Gastrocnemius medialis (tissue), 4 donors: ENCODE measurements at regions not wholly inside any gene's neighbourhood (a gene's known extent, or its start where the extent isn't known, plus 50 kb on each side); places are given as distances from the start of the nearest gene placed in this dataset.

Experiments
- CTCF ChIP-seq, 5 experiments: fragments of 450-650 bp in 3 of 5; fragments of 200-600 bp in 2 of 5; sonication (generic) in 2 of 5; IDR thresholded peaks in 4 of 5; conservative IDR thresholded peaks in 1 of 5; 1 replicate in 4 of 5; 2 replicates in 1 of 5; pipeline ENCODE4 v1.5.1; 2016 to 2019; ENCODE audit warnings: antibody characterized with exemption in 5 of 5, mild to moderate bottlenecking in 3 of 5, moderate library complexity in 3 of 5
- POLR2A ChIP-seq, 2 donors: fragments of 450-650 bp; IDR thresholded peaks; one replicate each; pipeline ENCODE4 v1.6.1; 2017; ENCODE audit warnings: antibody characterized with exemption in 2 of 2, mild to moderate bottlenecking in 2 of 2, moderate library complexity in 2 of 2

- no peak for TF ChIP-seq CTCF (IDR thresholded peaks at IDR 0.05 in 4 of 5, conservative IDR thresholded peaks at IDR 0.05 in 1 of 5)
- TF ChIP-seq POLR2A (IDR thresholded peaks at IDR 0.05): no peak
Observed at GRCh38 chr12:118816296-118816695, 165.0 kb upstream of the SRRM4 start.
